ENCODE measurements at regions not wholly inside any gene's neighbourhood (a gene's known extent, or its start where the extent isn't known, plus 50 kb on each side); places are given as distances from the start of the nearest gene placed in this dataset.
"Not testable (repeated sequence)": the region's sequence is repeated elsewhere in the genome, so short reads cannot be mapped to it uniquely, and the experiment has no call there.

DNA sequence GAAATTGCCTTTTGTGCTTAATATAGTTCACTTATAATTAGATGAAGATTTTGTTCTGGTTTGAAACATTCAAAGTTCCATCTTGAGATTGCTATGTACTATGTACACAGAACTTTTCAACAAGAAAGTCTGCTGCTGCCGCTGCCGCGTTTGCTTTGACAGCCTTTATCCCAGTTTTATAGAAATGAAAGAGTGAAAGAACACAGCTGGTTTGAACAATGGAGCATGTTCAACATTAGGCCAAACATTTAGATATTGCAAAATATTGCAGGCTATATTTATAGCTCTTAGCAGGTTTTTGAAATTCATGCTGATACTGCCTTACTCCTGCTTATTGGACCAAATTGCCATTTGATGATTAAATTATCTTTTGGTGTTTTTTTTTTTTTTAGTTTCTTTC lies 299.8 kb upstream of the PRKD1 start:
- DNase-seq, result no peak

DNA sequence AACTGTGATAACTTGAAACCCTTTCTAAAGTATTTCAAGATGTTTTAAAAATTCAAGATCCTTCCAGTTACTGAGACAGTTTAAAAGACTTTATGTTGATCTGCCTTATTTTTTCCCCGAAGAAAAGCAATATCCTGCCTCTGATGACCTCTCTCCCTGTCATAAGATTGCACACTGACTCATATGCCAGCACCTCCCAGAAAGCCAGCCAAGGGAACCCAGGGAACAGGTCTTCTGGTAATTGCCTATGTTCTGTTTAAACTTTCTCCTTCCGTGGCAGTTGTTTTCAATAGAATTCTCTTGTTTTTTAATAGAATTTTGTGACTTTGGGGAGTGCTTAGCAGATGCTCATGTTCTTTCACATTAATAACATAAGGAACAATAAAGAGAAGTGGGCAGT lies 300.2 kb upstream of the PRKD1 start:
- DNase-seq, result no peak

DNA sequence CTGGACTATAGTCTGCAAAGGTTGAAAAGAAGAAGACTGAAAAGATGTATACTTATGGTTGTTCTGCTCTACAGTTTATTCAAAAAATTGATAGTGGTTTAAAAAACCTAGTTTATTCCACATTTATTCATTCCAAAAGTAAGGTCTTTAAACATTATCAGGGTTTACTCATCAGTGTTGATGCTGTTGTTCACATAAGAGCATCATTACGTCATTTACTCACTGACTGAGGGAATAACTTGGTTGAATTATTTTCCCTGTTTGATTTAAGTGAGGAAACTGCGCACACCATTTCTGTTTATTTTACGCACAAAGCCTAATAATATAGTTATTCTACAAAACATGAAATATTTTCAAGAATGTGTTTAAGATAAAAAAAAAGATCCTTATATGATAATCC lies 303.1 kb upstream of the PRKD1 start:
- no peak for DNase-seq

DNA sequence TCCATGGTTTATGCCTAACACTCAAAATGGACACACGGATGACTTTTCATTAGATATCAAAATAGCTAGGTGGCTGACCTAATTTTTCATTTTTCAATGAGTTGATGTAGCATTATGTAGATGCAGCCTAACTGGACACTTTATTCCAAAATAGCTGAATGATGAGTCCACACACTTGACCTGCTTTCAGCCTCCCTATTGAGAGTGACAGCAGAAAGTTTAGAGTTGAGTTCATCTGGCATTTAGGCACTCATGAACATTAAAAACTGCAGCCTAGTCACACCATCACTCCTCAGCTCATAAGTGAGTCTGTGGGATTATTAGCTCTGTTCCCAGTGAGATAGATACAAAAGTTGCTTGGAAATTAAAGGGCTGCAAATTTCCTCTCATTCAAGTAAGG lies 307.3 kb upstream of the PRKD1 start:
- DNase-seq, result no peak

DNA sequence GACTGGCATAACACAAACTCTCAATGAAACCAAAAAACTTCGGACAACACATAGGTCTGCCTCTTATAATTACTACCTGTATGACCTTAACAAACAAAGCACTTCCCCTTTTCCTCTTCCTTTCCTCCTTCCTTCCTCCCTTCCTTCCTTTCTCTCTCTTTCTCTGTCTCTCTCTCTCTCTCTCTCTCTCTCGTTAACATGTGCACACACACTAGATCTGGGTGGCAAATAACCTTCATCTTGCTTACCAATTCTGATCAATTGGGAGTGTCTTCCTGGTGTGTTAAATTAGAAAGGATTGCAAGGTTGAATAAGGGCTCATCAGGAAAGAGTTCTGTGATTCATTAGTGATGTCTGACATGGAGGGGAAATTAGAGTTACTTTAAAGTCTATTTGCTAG lies 307.8 kb upstream of the PRKD1 start:
- no peak for DNase-seq

DNA sequence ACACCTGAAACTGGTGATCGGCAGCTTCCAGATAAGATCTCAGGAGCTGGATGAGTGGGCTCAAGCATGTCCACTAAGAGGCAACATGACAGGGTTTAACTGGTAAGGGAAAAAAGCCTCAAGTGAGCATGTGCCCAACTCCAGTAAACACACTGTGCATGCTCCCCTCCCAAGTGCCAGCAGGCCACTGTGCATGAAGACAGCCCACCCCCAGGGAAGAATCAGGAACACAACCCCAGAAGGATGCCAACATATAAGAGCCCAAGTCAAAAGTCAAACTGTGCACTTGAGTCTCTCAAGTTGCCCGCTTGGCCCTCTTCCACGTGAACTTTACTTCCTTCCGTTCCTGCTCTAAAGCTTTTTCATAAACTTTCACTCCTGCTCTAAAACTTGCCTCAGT lies 311.3 kb upstream of the PRKD1 start:
- no peak for DNase-seq

DNA sequence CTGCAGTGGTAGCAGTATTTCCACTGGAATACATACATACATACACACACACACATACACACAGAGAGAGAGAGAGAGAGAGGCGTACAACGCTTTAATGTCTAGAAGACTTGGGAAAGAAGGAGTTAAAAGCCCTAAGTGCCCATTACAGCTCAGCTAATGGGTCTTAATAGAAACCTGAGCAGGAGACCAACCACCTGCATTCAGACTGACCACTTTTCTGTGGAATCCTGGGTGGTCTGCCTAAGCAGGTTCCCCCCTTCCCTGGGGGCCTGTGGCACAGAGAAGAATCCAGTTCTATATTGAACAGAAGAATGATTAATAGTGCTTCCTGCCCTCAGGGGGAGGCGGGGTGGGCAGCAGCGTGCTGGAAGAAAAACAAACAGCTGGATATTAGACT lies 312.4 kb upstream of the PRKD1 start:
- no peak for DNase-seq

DNA sequence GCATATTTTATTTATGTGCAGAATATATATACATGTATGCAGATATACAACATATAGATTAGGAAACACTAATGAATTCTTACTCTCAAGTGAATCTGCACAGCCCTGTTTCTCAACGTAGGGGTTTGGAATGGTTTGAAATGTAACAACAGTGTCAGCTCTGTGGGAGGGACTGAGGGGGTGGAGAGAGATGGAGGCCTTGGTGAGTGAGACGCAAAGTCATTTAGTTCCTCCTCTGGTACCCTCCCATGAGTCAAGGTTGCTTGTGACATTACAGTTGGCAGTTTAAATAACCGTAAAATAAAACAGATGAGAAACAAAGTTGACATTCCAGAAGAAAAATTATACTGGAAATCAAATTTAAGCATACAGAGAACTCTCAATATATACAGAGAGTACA lies 313.0 kb upstream of the PRKD1 start:
- no peak for DNase-seq

DNA sequence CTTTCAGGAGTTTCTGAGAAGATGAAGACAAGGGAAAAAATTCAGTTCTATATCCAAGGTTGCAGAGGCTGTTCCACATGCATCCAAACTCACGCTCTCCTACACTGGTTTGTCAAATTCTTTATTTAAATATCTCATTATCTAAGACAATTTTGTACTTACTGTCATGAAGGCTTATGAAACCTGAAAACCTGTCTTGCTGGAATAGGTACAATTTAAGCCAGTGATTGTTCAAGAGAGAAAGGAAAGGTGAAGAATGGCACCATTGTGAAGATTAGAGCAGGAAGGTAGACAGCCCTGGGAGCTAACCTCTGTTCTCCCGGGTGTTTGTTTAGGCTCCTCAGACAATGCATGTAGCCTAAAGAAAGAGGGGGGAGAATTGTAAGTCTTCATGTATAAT lies 315.1 kb upstream of the PRKD1 start:
- DNase-seq, result peak; percentile 18

DNA sequence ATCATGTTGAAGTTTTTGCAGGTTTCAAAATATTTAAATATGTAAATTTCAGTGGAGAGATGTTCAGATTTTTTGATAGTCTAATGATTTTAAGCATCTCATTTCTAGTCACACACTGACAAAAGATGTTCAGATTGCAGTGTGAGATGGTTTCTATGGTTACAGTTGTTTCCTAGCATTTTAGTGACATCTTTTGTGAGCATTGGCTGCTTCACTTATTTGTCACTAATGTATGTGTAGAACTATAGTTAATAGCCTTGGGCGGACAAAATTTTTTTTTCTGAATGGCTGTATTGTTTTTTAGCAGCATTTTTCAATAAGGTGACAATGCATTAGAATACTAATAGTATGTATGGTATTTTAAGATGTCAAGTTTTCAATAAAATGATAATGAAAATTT lies 315.6 kb upstream of the PRKD1 start:
- DNase-seq, result no peak

DNA sequence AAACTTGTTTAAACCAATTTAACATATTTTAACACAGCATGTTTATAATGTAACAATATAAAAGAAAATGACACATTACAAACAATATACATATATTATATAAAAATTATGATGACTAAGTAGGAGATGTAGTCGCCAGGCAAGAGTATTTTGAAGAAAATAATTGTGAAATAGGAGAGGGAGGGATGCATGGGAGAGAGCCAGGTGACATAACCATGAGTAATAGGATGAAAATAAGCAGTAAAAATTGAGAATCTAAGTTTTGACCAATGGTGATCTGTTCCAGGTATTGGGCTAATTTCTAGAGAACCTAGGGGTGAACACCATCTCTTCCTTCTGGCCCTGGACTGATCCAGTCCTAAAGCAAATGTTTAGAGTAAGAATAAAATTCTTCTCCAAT lies 315.2 kb upstream of the G2E3 start:
- no peak for DNase-seq

DNA sequence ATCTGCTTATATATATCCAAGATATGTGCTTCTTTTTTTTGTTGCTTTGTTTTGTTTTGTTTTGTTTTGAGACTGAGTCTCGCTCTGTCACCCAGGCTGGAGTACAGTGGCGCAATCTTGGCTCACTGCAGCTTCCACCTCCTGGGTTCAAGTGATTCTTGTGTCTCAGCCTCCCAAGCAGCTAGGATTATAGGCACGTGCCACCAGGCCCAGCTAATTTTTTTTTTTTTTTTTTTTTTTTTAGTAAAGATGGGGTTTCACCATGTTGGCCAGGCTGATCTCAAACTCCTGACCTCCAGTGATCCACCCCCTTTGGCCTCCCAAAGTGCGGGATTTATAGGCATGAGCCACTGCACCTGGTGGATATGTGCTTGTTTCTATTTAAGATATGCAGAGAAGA lies 314.6 kb upstream of the G2E3 start:
- DNase-seq, result not testable (repeated sequence)

DNA sequence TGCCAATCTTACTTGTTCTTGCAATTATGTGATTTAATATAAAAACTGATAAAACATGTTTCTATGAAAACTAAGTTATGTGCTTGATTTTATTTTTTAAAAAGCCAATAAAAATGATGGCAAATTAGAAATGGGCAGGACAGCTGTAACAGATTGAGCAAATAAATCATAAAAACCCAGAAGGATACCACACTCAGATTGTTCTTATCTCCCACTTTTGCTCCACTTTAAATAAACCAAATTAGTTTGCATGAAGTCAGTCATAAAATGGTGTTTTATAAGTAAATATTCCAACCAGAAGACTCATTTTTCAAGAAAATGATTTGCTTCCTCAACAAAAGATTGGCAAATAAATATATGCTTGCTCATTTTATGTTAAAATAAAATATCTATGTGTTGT lies 307.9 kb upstream of the G2E3 start:
- no peak for DNase-seq

DNA sequence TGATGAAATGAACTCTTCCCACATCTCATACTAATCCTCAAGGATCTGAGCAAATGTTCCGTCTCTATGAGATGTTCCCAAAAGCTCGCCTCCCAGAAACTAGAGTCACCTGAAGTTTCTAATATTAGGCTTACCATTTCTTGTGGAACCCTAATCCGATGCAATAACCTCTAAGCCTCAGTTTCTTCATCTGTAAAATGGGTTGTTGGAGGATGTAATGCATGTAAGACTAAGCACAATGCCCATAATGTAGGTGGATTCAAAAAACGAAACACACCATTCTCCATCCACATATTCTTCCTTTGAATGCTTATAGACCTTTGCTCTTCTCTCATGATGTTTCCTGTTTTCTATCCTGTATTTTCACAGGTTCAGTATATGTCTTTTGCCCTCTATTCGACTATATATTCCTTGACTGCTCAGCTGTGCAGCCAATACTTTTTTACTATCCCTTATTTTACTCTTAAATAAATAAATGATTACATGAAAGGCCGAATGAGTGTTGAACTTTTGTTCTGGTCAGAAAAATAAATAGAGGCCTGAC lies 307.3 kb upstream of the G2E3 start:
- no peak for DNase-seq

DNA sequence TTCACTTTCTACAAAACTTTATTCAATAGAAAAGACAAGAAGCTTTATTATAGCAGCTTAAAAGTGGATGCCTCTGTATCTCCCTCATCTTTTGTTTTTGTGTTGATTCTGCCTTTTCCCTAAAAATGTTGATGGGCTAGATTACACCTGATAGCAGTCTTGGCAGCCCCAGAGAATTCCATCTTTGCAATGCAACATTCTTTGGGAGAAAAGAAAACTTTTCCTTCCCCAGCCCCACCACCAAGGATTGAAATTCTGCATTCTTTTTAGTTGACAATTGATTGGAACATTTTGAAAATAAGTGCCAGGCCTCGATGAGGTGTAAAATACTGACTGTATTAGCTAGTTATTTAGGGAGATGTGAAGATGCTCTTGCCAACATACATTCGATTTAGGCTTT lies 306.8 kb upstream of the G2E3 start:
- DNase-seq, result no peak

DNA sequence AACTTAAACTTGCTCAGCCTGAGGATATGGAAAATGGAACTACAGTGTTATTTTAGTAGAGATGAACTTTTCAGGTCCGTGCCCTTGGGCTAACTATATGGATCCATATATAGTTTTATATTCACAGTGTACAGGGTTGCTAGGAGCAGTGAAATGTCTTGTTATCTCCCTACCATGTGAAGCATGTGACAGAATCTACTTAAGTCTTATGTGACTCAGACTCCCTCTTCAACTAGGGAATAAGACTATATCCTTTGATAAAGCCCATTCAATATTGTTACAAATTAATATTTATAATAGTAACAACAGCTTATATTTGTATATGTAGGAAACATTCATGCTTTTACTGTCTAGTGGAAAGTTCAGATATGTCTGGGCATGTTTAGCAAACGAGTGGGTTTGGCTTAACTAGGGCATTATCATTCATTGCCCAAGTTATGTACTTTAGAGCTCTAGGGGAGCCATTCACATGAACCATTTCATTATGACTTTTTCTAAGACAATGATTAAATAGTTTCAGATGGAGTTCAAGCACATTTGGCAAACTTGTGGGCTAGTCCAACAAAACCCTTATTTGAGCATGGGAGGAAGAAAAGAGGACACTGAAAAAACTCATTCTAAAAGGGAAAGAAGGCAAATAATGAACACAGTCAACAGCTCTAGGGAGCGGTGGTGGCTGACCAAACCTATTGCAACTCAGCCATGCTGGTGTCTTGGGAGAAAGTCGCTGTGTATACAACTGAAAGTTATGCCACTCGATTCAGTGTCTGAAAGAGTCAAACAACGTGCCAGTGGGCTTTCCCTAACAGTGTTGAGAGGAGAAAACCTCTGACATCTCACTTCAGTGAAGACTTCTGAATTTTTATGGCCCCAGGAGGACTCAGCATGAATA lies 305.9 kb upstream of the G2E3 start:
- no peak for DNase-seq

DNA sequence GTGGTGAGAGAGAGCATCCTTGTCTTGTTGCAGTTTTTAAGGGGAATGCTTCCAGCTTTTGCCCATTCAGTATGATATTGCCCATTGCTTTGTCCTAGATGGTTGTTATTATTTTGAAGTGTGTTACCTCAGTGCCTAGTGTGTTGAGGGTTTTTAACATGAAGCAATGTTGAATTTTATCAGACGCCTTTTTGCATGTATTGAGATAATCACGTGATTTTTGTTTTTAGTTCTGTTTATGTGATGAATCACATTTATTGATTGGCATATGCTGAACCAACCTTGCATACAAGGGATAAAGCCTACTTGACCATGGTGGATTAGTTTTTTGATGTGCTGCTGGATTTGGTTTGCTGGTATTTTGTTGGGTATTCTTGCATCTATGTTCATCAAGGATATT lies 302.3 kb upstream of the G2E3 start:
- DNase-seq, result no peak

DNA sequence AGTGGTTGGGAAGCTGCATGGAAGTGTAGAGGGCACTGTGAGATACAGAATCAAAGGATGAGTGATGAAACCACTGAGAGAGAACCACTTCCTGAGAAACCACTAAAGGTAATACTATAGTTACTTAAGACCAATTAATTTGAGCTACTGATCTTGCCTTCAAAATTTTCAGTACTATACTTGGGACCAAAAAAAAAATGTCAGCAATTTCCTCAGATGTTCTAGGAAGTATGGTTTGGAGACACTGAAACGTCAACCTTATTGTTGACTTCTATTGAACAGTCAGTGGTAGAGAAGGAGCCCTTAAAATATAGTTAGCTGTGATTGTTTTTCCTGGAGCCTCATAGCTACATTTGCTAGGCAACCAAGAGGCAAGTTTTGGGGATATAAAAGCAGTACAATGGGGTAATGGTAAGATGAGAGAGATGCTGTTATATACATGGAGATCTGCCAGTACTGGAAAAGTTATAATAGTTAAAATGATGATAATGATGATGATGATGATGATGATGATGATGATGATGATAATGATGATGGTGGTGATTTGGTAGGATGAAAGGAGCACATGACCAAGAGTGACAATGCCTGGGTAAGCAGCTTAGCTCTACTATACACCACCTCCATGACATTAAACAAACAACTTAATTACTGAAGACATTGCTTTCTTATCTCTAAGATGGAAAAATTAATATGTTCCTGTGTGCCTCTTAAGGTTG lies 300.9 kb upstream of the G2E3 start:
- no peak for DNase-seq

DNA sequence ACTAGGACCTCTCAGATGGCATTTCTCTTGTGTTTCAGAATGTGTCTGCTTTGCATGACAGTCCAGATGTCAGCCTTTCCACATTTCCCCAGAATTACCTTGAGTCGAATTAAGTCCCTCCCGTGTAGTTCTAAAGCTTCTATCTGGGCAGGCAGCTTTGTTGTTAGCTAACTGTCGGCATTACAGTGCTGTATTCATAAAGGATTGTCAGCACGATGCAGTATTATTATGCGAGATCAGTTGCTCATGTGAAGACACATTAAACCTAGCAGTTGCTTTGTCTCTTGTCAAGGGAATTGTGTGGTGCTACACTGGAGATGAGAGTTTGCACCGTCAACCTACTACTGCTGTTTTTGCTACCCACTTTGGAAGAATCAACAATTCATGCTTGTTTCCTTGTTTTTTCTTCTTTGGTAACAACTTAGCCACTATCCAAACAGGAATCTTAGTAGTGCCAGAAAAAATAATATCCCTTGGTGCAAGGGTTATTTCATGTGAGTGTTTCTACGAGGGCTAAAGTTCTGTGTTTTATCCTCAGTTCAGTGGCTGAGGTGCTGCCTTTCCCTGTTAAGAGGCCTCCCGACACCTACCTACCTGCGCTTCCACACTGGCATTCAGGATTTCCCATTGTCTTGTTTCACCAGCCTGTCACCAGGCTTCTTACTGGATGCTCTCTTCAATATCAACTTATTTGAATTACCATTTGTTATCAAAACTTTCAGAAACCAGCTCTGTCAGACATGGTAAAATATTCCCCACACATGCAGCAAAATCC lies 297.9 kb upstream of the G2E3 start:
- DNase-seq, result no peak

DNA sequence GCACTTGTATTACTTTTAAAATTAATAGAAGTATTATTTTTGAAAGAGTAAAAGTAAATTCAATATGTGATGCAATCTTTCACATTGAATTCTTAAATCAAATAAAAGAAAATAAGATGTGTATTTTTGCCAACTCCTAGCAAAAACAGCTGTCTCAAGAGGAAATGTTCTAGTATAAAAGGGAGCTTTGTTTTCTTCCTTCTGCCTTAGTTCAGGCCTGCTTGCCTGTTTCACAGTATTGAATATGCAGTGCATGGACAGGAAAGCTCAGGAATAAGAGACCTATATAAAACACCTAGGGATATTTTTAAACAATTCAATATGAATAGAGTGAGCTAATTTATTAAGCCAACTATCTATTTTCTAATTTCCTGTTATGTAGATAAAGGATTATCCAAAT lies 294.8 kb upstream of the G2E3 start:
- no peak for DNase-seq

DNA sequence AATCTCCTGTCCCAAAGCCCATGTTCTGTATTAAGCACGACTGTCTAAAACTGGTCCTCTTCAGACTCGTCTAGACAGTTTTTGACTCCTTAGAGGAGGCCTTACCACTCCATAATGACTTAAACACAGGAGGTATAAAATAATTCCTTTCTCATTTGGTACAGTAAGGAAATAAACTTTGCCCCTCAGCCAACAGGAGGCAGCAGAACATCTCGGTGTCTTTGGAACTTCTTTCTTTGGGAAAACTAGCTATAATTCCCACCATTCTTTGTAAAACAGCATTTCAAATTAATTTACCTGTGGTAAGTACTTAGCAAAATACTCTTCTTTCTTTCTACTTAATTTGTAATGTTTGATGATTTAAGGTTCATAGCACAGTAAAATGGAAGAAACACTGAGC lies 292.7 kb upstream of the G2E3 start:
- no peak for DNase-seq

DNA sequence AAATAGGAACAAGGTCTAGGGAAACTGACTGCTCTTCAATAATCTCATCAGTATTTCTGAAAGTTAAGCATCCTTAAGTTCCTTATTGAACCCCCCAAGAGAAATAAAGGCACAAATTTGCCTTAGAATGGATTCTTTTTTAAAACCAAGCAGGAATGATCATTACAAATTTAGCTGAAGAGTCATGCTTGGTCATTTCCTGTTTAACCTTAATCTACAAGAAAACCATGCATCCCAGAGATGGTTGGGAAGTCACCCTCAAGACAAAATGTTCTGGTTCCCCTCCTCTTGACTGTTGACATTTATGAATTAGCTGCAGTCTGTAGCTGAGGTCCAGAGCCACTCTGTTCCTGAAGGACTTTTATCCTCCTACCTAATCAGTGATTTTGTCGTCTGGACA lies 291.8 kb upstream of the G2E3 start:
- no peak for DNase-seq

Measured in NCI-H1048 (cell line).